Retinal pigment epithelial cell (primary cell): ENCODE measurements at regions not wholly inside any gene's neighbourhood (a gene's known extent, or its start where the extent isn't known, plus 50 kb on each side); places are given as distances from the start of the nearest gene placed in this dataset.

Source experiments
- DNase-seq: peaks from one replicate; pipeline ENCODE4 v3.0.0-alpha.2; 2010; ENCODE audit warnings: low read depth
- H3K4me3 ChIP-seq: 2 replicates; pipeline ENCODE4 v1.5.1; 2011; ENCODE audit warnings: mild to moderate bottlenecking, low read length, control low read depth, moderate library complexity
- CTCF ChIP-seq: conservative IDR thresholded peaks from 2 replicates; pipeline ENCODE4 v1.5.1; 2011; ENCODE audit warnings: low read depth, low read length, control low read depth, inconsistent platforms

- no peak overlapping the region for H3K4me3 ChIP-seq
- DNase-seq = no peak
- no peak for TF ChIP-seq CTCF
Measured at GRCh38 chr1:164930241-164930640, 371.3 kb downstream of the PBX1 start.

GRCh38 chr1:164928232-164928812 lies 369.3 kb downstream of the PBX1 start:
- TF ChIP-seq CTCF = no peak
- H3K4me3 ChIP-seq = no peak overlapping the region
- DNase-seq = no peak

GRCh38 chr1:164926107-164926506 lies 367.1 kb downstream of the PBX1 start:
- DNase-seq = no peak
- no peak overlapping the region for H3K4me3 ChIP-seq
- TF ChIP-seq CTCF = no peak

- H3K4me3 ChIP-seq = no peak overlapping the region
- no peak for TF ChIP-seq CTCF
- no peak for DNase-seq
Measured at GRCh38 chr1:164922585-164922984, 363.6 kb downstream of the PBX1 start.

- no peak for DNase-seq
- no peak for TF ChIP-seq CTCF
Measured at GRCh38 chr1:164921493-164921892, 362.5 kb downstream of the PBX1 start.

GRCh38 chr1:164918140-164918539 lies 359.2 kb downstream of the PBX1 start:
- no peak overlapping the region for H3K4me3 ChIP-seq
- no peak for DNase-seq
- no peak for TF ChIP-seq CTCF

More at GRCh38 chr1:164921493-164921892, 362.5 kb downstream of the PBX1 start:
- no peak overlapping the region for H3K4me3 ChIP-seq

GRCh38 chr1:164914208-164914607 lies 355.2 kb downstream of the PBX1 start:
- no peak for DNase-seq
- peak; percentile 29 for TF ChIP-seq CTCF
- H3K4me3 ChIP-seq = no peak overlapping the region
